B cell (primary cell): ENCODE measurements at regions not wholly inside any gene's neighbourhood (a gene's known extent, or its start where the extent isn't known, plus 50 kb on each side); places are given as distances from the start of the nearest gene placed in this dataset.

ENCODE experiments used
- ATAC-seq: fragments of 200-7000 bp; cut with Tn5 transposase; one replicate; pipeline ENCODE4 v1.10.0; 2021; ENCODE audit warnings: low read depth, mild to moderate bottlenecking, moderate number of reproducible peaks, moderate library complexity
- CTCF ChIA-PET: fragments of 350-600 bp; sonication (Branson Sonifier 250); formaldehyde crosslinking; loops from one replicate; lab custom pipeline; 2021; ENCODE audit warnings: antibody characterized with exemption, inconsistent platforms; lab: Charles Lee
- POLR2A ChIA-PET: fragments of 350-600 bp; sonication (Branson Sonifier 250); formaldehyde crosslinking; loops from one replicate; lab custom pipeline; 2021; ENCODE audit warnings: antibody characterized with exemption; lab: Charles Lee
- DNase-seq: peaks from one replicate; pipeline ENCODE4 v3.0.0; 2013
- H2AFZ ChIP-seq: 2 replicates; pipeline ENCODE4 v1.6.1; 2012; ENCODE audit warnings: mild to moderate bottlenecking, low read depth, low read length; ENCODE audit not compliant: insufficient read depth, poor library complexity, severe bottlenecking
- H3K27ac ChIP-seq, 2 donors: 1 replicate in 1 of 2; 2 replicates in 1 of 2; pipeline ENCODE4 v1.5.1; 2012 to 2013; ENCODE audit warnings: low read length in 2 of 2, mild to moderate bottlenecking in 2 of 2, moderate library complexity in 1 of 2
- H3K27me3 ChIP-seq, 4 experiments: fragments of 200-600 bp in 1 of 4; sonication (generic) in 1 of 4; replicated peaks in 1 of 4; 1 replicate in 2 of 4; 2 replicates in 2 of 4; pipeline versions ENCODE4 v1.6.1 to v1.7.0; 2013 to 2016; ENCODE audit warnings: low read length in 3 of 4, mild to moderate bottlenecking in 2 of 4, mixed read lengths in 1 of 4, moderate library complexity in 1 of 4; ENCODE audit not compliant: insufficient read depth in 4 of 4, control insufficient read depth in 3 of 4; ENCODE audit errors: control extremely low read depth in 1 of 4
- H3K36me3 ChIP-seq, 2 experiments: replicated peaks in 1 of 2; 1 replicate in 1 of 2; 2 replicates in 1 of 2; pipeline versions ENCODE4 v1.6.1 to v1.7.1; 2013; ENCODE audit warnings: low read length in 1 of 2; ENCODE audit not compliant: insufficient read depth in 2 of 2, control insufficient read depth in 1 of 2; ENCODE audit errors: control extremely low read depth in 1 of 2, extremely low read depth in 1 of 2
- H3K4me1 ChIP-seq, 2 donors: fragments of 200-600 bp in 1 of 2; sonication (generic) in 1 of 2; 1 replicate in 1 of 2; 2 replicates in 1 of 2; pipeline versions ENCODE4 v1.5.1 to v1.6.1; 2013 to 2017; ENCODE audit warnings: low read length in 2 of 2; ENCODE audit not compliant: control insufficient read depth in 2 of 2, insufficient read depth in 2 of 2
- H3K4me2 ChIP-seq: replicated peaks from 2 replicates; pipeline ENCODE3; 2012; ENCODE audit warnings: mild to moderate bottlenecking, low read depth, low read length; ENCODE audit not compliant: poor library complexity, severe bottlenecking
- H3K4me3 ChIP-seq, 5 experiments: fragments of 200-600 bp in 1 of 5; sonication (generic) in 1 of 5; 1 replicate in 3 of 5; 2 replicates in 2 of 5; pipeline versions ENCODE4 v1.5.1 to v1.7.0; 2011 to 2016; ENCODE audit warnings: low read length in 4 of 5, mild to moderate bottlenecking in 4 of 5, low read depth in 2 of 5, control low read depth in 1 of 5, moderate library complexity in 1 of 5; ENCODE audit not compliant: insufficient read depth in 1 of 5; ENCODE audit errors: control extremely low read depth in 1 of 5, extremely low read depth in 1 of 5
- H3K79me2 ChIP-seq: fragments of 200-600 bp; sonication (generic); one replicate; pipeline ENCODE4 v1.6.0; 2016; ENCODE audit warnings: low read length; ENCODE audit not compliant: control insufficient read depth, insufficient read depth
- H3K9ac ChIP-seq: fragments of 200-600 bp; sonication (generic); 2 replicates; pipeline ENCODE4 v1.6.1; 2017; ENCODE audit warnings: mild to moderate bottlenecking, low read length, moderate library complexity
- H3K9me3 ChIP-seq, 3 donors: one replicate each; pipeline versions ENCODE4 v1.6.1 to v1.7.1; 2013; ENCODE audit warnings: low read length in 2 of 3; ENCODE audit not compliant: control insufficient read depth in 2 of 3, insufficient read depth in 1 of 3; ENCODE audit errors: control extremely low read depth in 1 of 3
- H4K20me1 ChIP-seq: 2 replicates; pipeline ENCODE4 v1.6.0; 2012; ENCODE audit warnings: mild to moderate bottlenecking, low read length; ENCODE audit not compliant: insufficient read depth, control insufficient read depth, poor library complexity, severe bottlenecking
- H3K27ac Mint-ChIP-seq: one replicate; pipeline ENCODE4 v1.8.0; 2021; ENCODE audit warnings: mixed read lengths
- H3K27me3 Mint-ChIP-seq: one replicate; pipeline ENCODE4 v1.8.0; 2021; ENCODE audit warnings: mixed read lengths
- H3K4me1 Mint-ChIP-seq: one replicate; pipeline ENCODE4 v1.8.0; 2021; ENCODE audit warnings: mixed read lengths
- H3K4me3 Mint-ChIP-seq: one replicate; pipeline ENCODE4 v1.8.0; 2021; ENCODE audit warnings: mixed read lengths
- H3K9me3 Mint-ChIP-seq: one replicate; pipeline ENCODE4 v1.8.0; 2022; ENCODE audit warnings: mixed read lengths; ENCODE audit not compliant: insufficient read depth
- EZH2 ChIP-seq: IDR thresholded peaks from 2 replicates; pipeline ENCODE4 v1.6.1; 2012; ENCODE audit warnings: borderline replicate concordance, low read depth, mild to moderate bottlenecking, moderate library complexity, low read length; ENCODE audit not compliant: insufficient read depth, poor library complexity, severe bottlenecking
- WGBS: methylation state at CpG from one replicate; pipeline ENCODE4 v1.1.5; 2013; ENCODE audit warnings: missing lambda C conversion rate; ENCODE audit not compliant: insufficient coverage; 5-methylcytosine and 5-hydroxymethylcytosine counted together
- intact Hi-C: fragments of 100-400 bp; cut with micrococcal nuclease; formaldehyde crosslinking; loops from one replicate; pipeline ENCODE4 v1.10.0; 2022
- TF ChIP-seq, protein P1 (sequence below): fragments of 200-600 bp; IDR thresholded peaks from one replicate; pipeline ENCODE4 v1.8.0; 2022; ENCODE audit warnings: antibody characterized with exemption, mild to moderate bottlenecking

DNA sequence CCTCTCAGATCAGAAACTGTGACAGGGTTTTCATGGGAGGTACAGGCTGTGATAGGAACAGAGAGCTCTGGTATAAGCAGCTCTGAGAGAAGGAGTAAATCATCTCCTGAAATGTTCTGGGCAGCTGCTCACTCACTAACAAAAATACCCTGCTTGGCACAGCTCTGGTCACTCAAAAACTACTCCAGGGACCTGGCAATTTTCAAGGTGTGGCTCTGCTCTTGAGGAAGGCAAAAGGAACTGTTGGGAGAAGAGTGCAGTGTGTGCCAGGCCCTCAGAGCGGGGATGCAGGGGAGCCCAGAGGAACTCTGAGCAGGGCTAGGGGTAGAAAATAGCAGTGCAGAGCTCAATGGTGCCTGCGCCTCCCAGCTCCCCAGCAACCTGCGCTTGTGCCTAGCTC is 180.5 kb upstream of the ZBED5 start:
- intact Hi-C loops = no loop called here

More for the DNA sequence above, 180.5 kb upstream of the ZBED5 start:
- no peak for TF ChIP-seq EZH2
- TF ChIP-seq, protein P1, sequence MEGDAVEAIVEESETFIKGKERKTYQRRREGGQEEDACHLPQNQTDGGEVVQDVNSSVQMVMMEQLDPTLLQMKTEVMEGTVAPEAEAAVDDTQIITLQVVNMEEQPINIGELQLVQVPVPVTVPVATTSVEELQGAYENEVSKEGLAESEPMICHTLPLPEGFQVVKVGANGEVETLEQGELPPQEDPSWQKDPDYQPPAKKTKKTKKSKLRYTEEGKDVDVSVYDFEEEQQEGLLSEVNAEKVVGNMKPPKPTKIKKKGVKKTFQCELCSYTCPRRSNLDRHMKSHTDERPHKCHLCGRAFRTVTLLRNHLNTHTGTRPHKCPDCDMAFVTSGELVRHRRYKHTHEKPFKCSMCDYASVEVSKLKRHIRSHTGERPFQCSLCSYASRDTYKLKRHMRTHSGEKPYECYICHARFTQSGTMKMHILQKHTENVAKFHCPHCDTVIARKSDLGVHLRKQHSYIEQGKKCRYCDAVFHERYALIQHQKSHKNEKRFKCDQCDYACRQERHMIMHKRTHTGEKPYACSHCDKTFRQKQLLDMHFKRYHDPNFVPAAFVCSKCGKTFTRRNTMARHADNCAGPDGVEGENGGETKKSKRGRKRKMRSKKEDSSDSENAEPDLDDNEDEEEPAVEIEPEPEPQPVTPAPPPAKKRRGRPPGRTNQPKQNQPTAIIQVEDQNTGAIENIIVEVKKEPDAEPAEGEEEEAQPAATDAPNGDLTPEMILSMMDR = no peak
- DNase-seq (no peak), ATAC-seq (no peak)
- H3K9ac ChIP-seq = no peak overlapping the region
- H3K4me1 ChIP-seq = no peaks in the 10 kb centered on the region
- no peak overlapping the region for H3K4me3 ChIP-seq
- no peak overlapping the region for H2AFZ ChIP-seq
- no peaks in the 10 kb centered on the region for H3K36me3 ChIP-seq
- H3K27me3 ChIP-seq = peaks cover 0 to 16% (median 3%) of the 10 kb centered on the region in 4 experiments
- no peak overlapping the region for H3K4me3 Mint-ChIP-seq
- ChIA-PET CTCF (interaction anchor here (1.3 to 11.5 kb wide), 7 partner anchors 12 to 1006 kb away, joined by 3 to 78 read pairs (median 10); no protein-coding TSS in a partner anchor), POLR2A (no interaction called here)
- WGBS = 90% methylated on average over 3 of the region's 3 CpGs
- no peak overlapping the region for H3K27ac Mint-ChIP-seq
- no peak overlapping the region for H3K4me2 ChIP-seq
- H3K27ac ChIP-seq = no peak overlapping the region
- H3K79me2 ChIP-seq = no peaks in the 10 kb centered on the region
- peaks cover 35% of the 10 kb centered on the region for H3K27me3 Mint-ChIP-seq
- H3K4me1 Mint-ChIP-seq = no peaks in the 10 kb centered on the region
- H4K20me1 ChIP-seq = no peaks in the 10 kb centered on the region
- H3K9me3 Mint-ChIP-seq = no peaks in the 10 kb centered on the region
- H3K9me3 ChIP-seq = no peaks in the 10 kb centered on the region
